ENCODE measurements at regions not wholly inside any gene's neighbourhood (a gene's known extent, or its start where the extent isn't known, plus 50 kb on each side); places are given as distances from the start of the nearest gene placed in this dataset.

DNA sequence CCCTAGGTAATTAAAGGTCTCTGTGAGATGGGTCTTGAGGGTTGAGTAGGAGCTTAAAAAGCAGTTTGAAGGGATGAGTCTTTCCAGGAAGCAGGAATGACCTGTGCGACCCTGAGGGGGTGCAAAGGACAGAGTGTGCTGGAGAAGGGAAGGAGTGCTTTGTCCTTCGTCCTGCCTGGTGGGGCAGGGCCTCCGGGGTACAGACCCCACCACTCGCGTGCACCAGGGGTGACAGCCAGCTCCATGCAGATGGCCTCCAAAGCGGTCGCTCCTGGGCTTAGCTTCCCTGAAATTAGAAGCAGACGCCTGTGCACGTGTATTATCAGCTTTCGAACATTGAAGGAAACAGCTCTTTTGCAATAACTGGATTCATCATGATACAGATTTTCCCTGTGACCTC is 959.8 kb downstream of the BRD1 start:
- Histone ChIP-seq H3K9ac (ENCODE audit: low read length) (no peak overlapping the region), H3K9me3 (replicated peaks; ENCODE audit: insufficient read depth, low read length) (no peaks in the 10 kb centered on the region), H3K9me2 (replicated peaks; ENCODE audit: insufficient read depth, low read length) (no peaks in the 10 kb centered on the region), H3K36me3 (replicated peaks; ENCODE audit: insufficient read depth, low read length) (no peaks in the 10 kb centered on the region), H3K79me2 (ENCODE audit: low read length) (no peaks in the 10 kb centered on the region), H3K27ac (ENCODE audit: low read length) (no peak overlapping the region), H3K4me3 (ENCODE audit: low read length) (no peak overlapping the region), H3K27me3 (replicated peaks; ENCODE audit: insufficient read depth, low read length) (peaks cover 73% of the 10 kb centered on the region), H3K4me2 (ENCODE audit: low read depth, low read length) (no peak overlapping the region), H3K4me1 (ENCODE audit: low read length) (no peaks in the 10 kb centered on the region), H4K20me1 (ENCODE audit: insufficient read depth, low read length) (no peaks in the 10 kb centered on the region), H3F3A (ENCODE audit: insufficient read depth, low read length) (no peaks in the 10 kb centered on the region), H2AFZ (ENCODE audit: low read length) (no peak overlapping the region)
- no peak for DNase-seq
- no peak for TF ChIP-seq EZH2phosphoT487 (IDR thresholded peaks at IDR 0.05; ENCODE audit: low read length)

DNA sequence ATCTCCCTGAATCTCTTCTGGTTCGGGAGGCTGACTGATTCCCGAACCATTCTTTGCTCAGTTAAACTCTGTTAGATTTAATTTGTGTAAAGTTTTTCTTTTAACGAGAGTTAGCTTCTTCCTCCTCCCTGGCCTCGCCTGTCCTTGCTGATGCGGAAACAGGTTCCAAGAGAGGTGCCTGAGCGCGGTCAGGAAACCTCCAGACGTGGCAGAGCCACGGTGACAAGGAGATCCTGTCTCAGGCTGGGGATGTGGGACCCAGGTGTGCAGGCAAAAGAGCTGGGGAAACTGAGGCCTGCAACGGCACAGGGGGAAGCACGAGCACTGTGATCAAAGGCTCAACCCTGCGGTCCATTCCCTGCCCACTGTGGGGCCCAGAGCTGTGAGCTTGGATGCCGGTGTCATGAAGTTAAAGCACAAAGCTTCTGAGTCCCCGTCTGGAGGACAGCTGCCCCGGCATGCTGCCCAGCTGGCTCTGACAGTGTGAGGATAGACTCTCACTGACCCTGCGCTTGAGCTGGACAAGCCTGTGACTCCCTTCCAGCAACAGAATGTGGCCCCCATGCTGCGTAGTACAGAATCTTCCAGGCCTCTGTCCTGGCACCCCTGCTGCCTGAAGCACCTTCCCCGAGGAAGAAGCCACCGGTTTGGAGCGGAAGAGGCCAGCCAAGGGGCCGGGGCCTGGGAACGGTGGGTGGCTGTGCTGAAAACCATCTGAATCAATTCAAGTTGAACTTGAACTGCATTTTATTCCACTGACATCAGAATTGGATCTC is 960.6 kb downstream of the BRD1 start:
- Histone ChIP-seq H2AFZ (ENCODE audit: low read length) (no peak overlapping the region), H3K4me3 (ENCODE audit: low read length) (no peak overlapping the region), H3K9me3 (replicated peaks; ENCODE audit: insufficient read depth, low read length) (no peaks in the 10 kb centered on the region), H3K4me2 (ENCODE audit: low read depth, low read length) (no peak overlapping the region), H3F3A (ENCODE audit: insufficient read depth, low read length) (no peaks in the 10 kb centered on the region), H3K9me2 (replicated peaks; ENCODE audit: insufficient read depth, low read length) (no peaks in the 10 kb centered on the region), H3K9ac (ENCODE audit: low read length) (no peak overlapping the region), H3K79me2 (ENCODE audit: low read length) (no peaks in the 10 kb centered on the region), H4K20me1 (ENCODE audit: insufficient read depth, low read length) (no peaks in the 10 kb centered on the region), H3K4me1 (ENCODE audit: low read length) (no peaks in the 10 kb centered on the region), H3K27me3 (replicated peaks; ENCODE audit: insufficient read depth, low read length) (peaks cover 66% of the 10 kb centered on the region), H3K27ac (ENCODE audit: low read length) (no peak overlapping the region), H3K36me3 (replicated peaks; ENCODE audit: insufficient read depth, low read length) (no peaks in the 10 kb centered on the region)
- no peak for DNase-seq
- TF ChIP-seq EZH2phosphoT487 (IDR thresholded peaks at IDR 0.05; ENCODE audit: low read length) = no peak
- TF ChIP-seq, protein P1, sequence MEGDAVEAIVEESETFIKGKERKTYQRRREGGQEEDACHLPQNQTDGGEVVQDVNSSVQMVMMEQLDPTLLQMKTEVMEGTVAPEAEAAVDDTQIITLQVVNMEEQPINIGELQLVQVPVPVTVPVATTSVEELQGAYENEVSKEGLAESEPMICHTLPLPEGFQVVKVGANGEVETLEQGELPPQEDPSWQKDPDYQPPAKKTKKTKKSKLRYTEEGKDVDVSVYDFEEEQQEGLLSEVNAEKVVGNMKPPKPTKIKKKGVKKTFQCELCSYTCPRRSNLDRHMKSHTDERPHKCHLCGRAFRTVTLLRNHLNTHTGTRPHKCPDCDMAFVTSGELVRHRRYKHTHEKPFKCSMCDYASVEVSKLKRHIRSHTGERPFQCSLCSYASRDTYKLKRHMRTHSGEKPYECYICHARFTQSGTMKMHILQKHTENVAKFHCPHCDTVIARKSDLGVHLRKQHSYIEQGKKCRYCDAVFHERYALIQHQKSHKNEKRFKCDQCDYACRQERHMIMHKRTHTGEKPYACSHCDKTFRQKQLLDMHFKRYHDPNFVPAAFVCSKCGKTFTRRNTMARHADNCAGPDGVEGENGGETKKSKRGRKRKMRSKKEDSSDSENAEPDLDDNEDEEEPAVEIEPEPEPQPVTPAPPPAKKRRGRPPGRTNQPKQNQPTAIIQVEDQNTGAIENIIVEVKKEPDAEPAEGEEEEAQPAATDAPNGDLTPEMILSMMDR (IDR thresholded peaks at IDR 0.05; ENCODE audit: low read length) = no peak
- no peak for TF ChIP-seq EZH2 (optimal IDR thresholded peaks at IDR 0.05; ENCODE audit: low read depth, low read length)

DNA sequence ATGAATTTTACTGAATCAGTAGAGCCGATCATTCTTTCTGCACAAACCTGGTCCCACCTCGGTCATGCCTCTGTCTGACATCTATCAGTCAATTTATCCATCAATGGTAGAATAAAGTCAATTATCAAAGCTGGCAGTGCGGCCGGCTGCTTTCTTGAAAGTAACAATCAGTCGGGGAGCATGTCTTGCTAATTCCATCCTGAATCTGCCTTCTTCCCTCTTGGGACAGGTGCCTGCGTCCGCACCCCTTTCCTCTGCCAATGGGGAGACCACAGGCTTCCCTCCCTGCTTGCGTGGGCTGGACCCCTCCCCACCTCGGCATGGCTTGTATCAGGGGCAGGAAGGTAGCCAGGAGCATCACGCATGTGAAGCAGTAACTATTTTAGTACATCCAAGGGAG is 962.9 kb downstream of the BRD1 start:
- Histone ChIP-seq H3K79me2 (ENCODE audit: low read length) (no peaks in the 10 kb centered on the region), H3K9me3 (replicated peaks; ENCODE audit: insufficient read depth, low read length) (no peaks in the 10 kb centered on the region), H3F3A (ENCODE audit: insufficient read depth, low read length) (no peaks in the 10 kb centered on the region), H3K4me1 (ENCODE audit: low read length) (no peaks in the 10 kb centered on the region), H2AFZ (ENCODE audit: low read length) (no peak overlapping the region), H3K9ac (ENCODE audit: low read length) (no peak overlapping the region), H3K36me3 (replicated peaks; ENCODE audit: insufficient read depth, low read length) (no peaks in the 10 kb centered on the region), H3K27ac (ENCODE audit: low read length) (no peak overlapping the region), H3K4me3 (ENCODE audit: low read length) (no peak overlapping the region), H3K4me2 (ENCODE audit: low read depth, low read length) (no peak overlapping the region), H3K27me3 (replicated peaks; ENCODE audit: insufficient read depth, low read length) (peaks cover 64% of the 10 kb centered on the region), H4K20me1 (ENCODE audit: insufficient read depth, low read length) (no peaks in the 10 kb centered on the region), H3K9me2 (replicated peaks; ENCODE audit: insufficient read depth, low read length) (no peaks in the 10 kb centered on the region)
- no peak for TF ChIP-seq EZH2 (optimal IDR thresholded peaks at IDR 0.05; ENCODE audit: low read depth, low read length)
- no peak for DNase-seq

DNA sequence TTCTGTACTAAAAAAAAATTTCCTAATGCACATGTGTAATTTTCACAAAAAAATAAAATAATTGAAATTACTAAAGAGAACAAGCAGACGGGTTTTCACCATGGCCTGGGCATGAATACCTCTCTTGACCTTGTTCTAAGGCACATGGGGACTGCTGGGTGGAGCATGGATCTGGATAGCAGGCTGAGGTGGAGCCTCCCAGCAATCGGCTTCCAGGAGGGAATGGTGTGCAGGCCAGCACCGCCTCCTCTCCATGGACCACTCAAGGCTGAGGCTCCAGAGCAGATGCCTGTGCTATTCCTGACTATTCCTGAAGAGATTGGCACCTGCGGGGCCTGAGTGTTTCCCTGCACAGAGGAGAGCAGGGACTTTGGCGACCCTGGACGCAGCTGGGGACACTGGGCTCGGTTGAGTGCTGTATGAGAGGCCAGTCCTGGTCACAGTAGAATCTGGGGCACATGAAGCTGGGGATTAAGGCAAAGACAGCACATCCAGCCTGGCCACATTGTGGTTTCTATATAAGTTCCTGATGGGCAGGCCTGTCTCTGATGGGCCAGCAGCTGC is 963.6 kb downstream of the BRD1 start:
- H2AFZ ChIP-seq (ENCODE audit: low read length) = no peak overlapping the region
- no peaks in the 10 kb centered on the region for H4K20me1 ChIP-seq (ENCODE audit: insufficient read depth, low read length)
- DNase-seq = no peak
- H3K9me3 ChIP-seq (replicated peaks; ENCODE audit: insufficient read depth, low read length) = no peaks in the 10 kb centered on the region
- H3K27me3 ChIP-seq (replicated peaks; ENCODE audit: insufficient read depth, low read length) = peaks cover 71% of the 10 kb centered on the region
- H3K27ac ChIP-seq (ENCODE audit: low read length) = no peak overlapping the region
- TF ChIP-seq EZH2phosphoT487 (IDR thresholded peaks at IDR 0.05; ENCODE audit: low read length) = no peak
- no peak for TF ChIP-seq EZH2 (optimal IDR thresholded peaks at IDR 0.05; ENCODE audit: low read depth, low read length)
- TF ChIP-seq, protein P1 (IDR thresholded peaks at IDR 0.05; ENCODE audit: low read length) = no peak
- H3K9ac ChIP-seq (ENCODE audit: low read length) = no peak overlapping the region
- H3K9me2 ChIP-seq (replicated peaks; ENCODE audit: insufficient read depth, low read length) = no peaks in the 10 kb centered on the region
- no peaks in the 10 kb centered on the region for H3K79me2 ChIP-seq (ENCODE audit: low read length)
- H3K4me3 ChIP-seq (ENCODE audit: low read length) = no peak overlapping the region
- no peak overlapping the region for H3K4me2 ChIP-seq (ENCODE audit: low read depth, low read length)
- H3F3A ChIP-seq (ENCODE audit: insufficient read depth, low read length) = no peaks in the 10 kb centered on the region
- no peaks in the 10 kb centered on the region for H3K36me3 ChIP-seq (replicated peaks; ENCODE audit: insufficient read depth, low read length)
- no peaks in the 10 kb centered on the region for H3K4me1 ChIP-seq (ENCODE audit: low read length)

All from MM.1S (cell line).